Thoracic aorta (tissue), 2 donors: ENCODE measurements at regions not wholly inside any gene's neighbourhood (a gene's known extent, or its start where the extent isn't known, plus 50 kb on each side); places are given as distances from the start of the nearest gene placed in this dataset.
"Not testable (repeated sequence)": the region's sequence is repeated elsewhere in the genome, so short reads cannot be mapped to it uniquely, and the experiment has no call there.

Source experiments
- ATAC-seq: fragments of 150-250 bp; one replicate; pipeline ENCODE4 v1.8.0; 2017; ENCODE audit warnings: low read depth; ENCODE audit not compliant: insufficient number of reproducible peaks, low FRiP score
- DNase-seq: peaks from one replicate; pipeline ENCODE4 v3.0.0-alpha.2; 2020; ENCODE audit warnings: low spot score
- H3K27ac ChIP-seq, 2 donors: fragments of 200-600 bp; sonication (generic); 1 replicate in 1 of 2; 2 replicates in 1 of 2; pipeline ENCODE4 v1.5.1; 2016; ENCODE audit warnings: mild to moderate bottlenecking in 2 of 2, moderate library complexity in 2 of 2
- H3K27me3 ChIP-seq: fragments of 200-600 bp; sonication (generic); replicated peaks from 2 replicates; pipeline ENCODE4 v1.6.0; 2016; ENCODE audit warnings: mild to moderate bottlenecking; ENCODE audit not compliant: insufficient read depth
- H3K36me3 ChIP-seq: fragments of 200-600 bp; sonication (generic); one replicate; pipeline ENCODE4 v1.5.1; 2016
- H3K4me1 ChIP-seq, 2 donors: fragments of 200-600 bp; sonication (generic); 1 replicate in 1 of 2; 2 replicates in 1 of 2; pipeline versions ENCODE4 v1.5.1 to v1.6.0; 2016; ENCODE audit warnings: low read depth in 2 of 2, mild to moderate bottlenecking in 1 of 2; ENCODE audit not compliant: control insufficient read depth in 1 of 2
- H3K4me3 ChIP-seq: fragments of 200-600 bp; sonication (generic); 2 replicates; pipeline ENCODE4 v1.5.1; 2016; ENCODE audit warnings: mild to moderate bottlenecking
- H3K9me3 ChIP-seq: fragments of 200-600 bp; sonication (generic); 2 replicates; pipeline ENCODE4 v1.5.1; 2016

- Histone ChIP-seq H3K4me3 (peak overlapping the region; percentile 71), H3K4me1 (peaks cover 8 to 28% of the 10 kb centered on the region in 2 donors), H3K27ac (peak overlapping the region in 1 of 2 donors; percentile 26)
- not testable (repeated sequence) for DNase-seq, ATAC-seq, H3K27me3 ChIP-seq, H3K9me3 ChIP-seq, H3K36me3 ChIP-seq
Observed at GRCh38 chr9:62798884-62799850, 1609.3 kb downstream of the SPATA31A7 start.

- not testable (repeated sequence) for ATAC-seq, DNase-seq, H3K36me3 ChIP-seq, H3K27me3 ChIP-seq, H3K9me3 ChIP-seq
- peak overlapping the region; percentile 71 for H3K4me3 ChIP-seq
- H3K4me1 ChIP-seq: peaks cover 8 to 28% of the 10 kb centered on the region in 2 donors
- H3K27ac ChIP-seq: peak overlapping the region in 1 of 2 donors; percentile 26
Observed at GRCh38 chr9:62799851-62800371, 1610.1 kb downstream of the SPATA31A7 start.

GRCh38 chr9:62800451-62801371, 1610.9 kb downstream of the SPATA31A7 start:
- H3K27me3 ChIP-seq, ATAC-seq, H3K36me3 ChIP-seq, H3K9me3 ChIP-seq, DNase-seq: not testable (repeated sequence)
- Histone ChIP-seq H3K4me3 (peak overlapping the region; percentile 71), H3K4me1 (peaks cover 8 to 28% of the 10 kb centered on the region in 2 donors), H3K27ac (peak overlapping the region in 1 of 2 donors; percentile 10)

GRCh38 chr9:62801372-62801811, 1611.6 kb downstream of the SPATA31A7 start:
- Histone ChIP-seq H3K27ac (peak overlapping the region in 1 of 2 donors; percentile 23), H3K4me3 (peak overlapping the region; percentile 71), H3K4me1 (peaks cover 8 to 28% of the 10 kb centered on the region in 2 donors)
- not testable (repeated sequence) for DNase-seq, H3K36me3 ChIP-seq, ATAC-seq, H3K27me3 ChIP-seq, H3K9me3 ChIP-seq

GRCh38 chr9:62801961-62802718, 1612.3 kb downstream of the SPATA31A7 start:
- H3K27me3 ChIP-seq, H3K9me3 ChIP-seq, DNase-seq, H3K36me3 ChIP-seq: not testable (repeated sequence)
- peak overlapping the region in 1 of 2 donors; percentile 23 for H3K27ac ChIP-seq
- peaks cover 8 to 28% of the 10 kb centered on the region in 2 donors for H3K4me1 ChIP-seq
- ATAC-seq: peak; percentile 73
- H3K4me3 ChIP-seq: peak overlapping the region; percentile 71

GRCh38 chr9:62802719-62803079, 1612.9 kb downstream of the SPATA31A7 start:
- peak overlapping the region in 1 of 2 donors; percentile 23 for H3K27ac ChIP-seq
- H3K4me1 ChIP-seq: peaks cover 8 to 28% of the 10 kb centered on the region in 2 donors
- not testable (repeated sequence) for DNase-seq, H3K9me3 ChIP-seq, H3K27me3 ChIP-seq, H3K36me3 ChIP-seq, ATAC-seq
- H3K4me3 ChIP-seq: peak overlapping the region; percentile 71

- DNase-seq, H3K9me3 ChIP-seq, H3K27me3 ChIP-seq, H3K36me3 ChIP-seq, H3K27ac ChIP-seq, ATAC-seq: not testable (repeated sequence)
- Histone ChIP-seq H3K4me1 (peaks cover 8 to 28% of the 10 kb centered on the region in 2 donors), H3K4me3 (peak overlapping the region; percentile 71)
Observed at GRCh38 chr9:62803099-62803498, 1613.3 kb downstream of the SPATA31A7 start.

- H3K27me3 ChIP-seq: not testable (repeated sequence)
Observed at GRCh38 chr9:62804314-62804713, 1614.5 kb downstream of the SPATA31A7 start.

GRCh38 chr9:62807424-62807823, 1617.6 kb downstream of the SPATA31A7 start:
- H3K27ac ChIP-seq, H3K9me3 ChIP-seq, H3K4me3 ChIP-seq, H3K27me3 ChIP-seq, ATAC-seq, DNase-seq, H3K4me1 ChIP-seq, H3K36me3 ChIP-seq: not testable (repeated sequence)

More at GRCh38 chr9:62804314-62804713, 1614.5 kb downstream of the SPATA31A7 start:
- not testable (repeated sequence) for H3K4me3 ChIP-seq, DNase-seq, H3K9me3 ChIP-seq, H3K27ac ChIP-seq, H3K36me3 ChIP-seq, ATAC-seq
- peaks cover 3 to 21% of the 10 kb centered on the region in 2 donors for H3K4me1 ChIP-seq

GRCh38 chr9:62808081-62808480, 1618.2 kb downstream of the SPATA31A7 start:
- not testable (repeated sequence) for H3K9me3 ChIP-seq, H3K4me3 ChIP-seq, H3K27ac ChIP-seq, H3K36me3 ChIP-seq, H3K4me1 ChIP-seq, DNase-seq, ATAC-seq, H3K27me3 ChIP-seq

GRCh38 chr9:62810318-62810717, 1620.5 kb downstream of the SPATA31A7 start:
- not testable (repeated sequence) for H3K27me3 ChIP-seq, H3K9me3 ChIP-seq, ATAC-seq, H3K27ac ChIP-seq, H3K4me3 ChIP-seq, H3K4me1 ChIP-seq, H3K36me3 ChIP-seq, DNase-seq
